ENCODE measurements at regions not wholly inside any gene's neighbourhood (a gene's known extent, or its start where the extent isn't known, plus 50 kb on each side); places are given as distances from the start of the nearest gene placed in this dataset.

DNA sequence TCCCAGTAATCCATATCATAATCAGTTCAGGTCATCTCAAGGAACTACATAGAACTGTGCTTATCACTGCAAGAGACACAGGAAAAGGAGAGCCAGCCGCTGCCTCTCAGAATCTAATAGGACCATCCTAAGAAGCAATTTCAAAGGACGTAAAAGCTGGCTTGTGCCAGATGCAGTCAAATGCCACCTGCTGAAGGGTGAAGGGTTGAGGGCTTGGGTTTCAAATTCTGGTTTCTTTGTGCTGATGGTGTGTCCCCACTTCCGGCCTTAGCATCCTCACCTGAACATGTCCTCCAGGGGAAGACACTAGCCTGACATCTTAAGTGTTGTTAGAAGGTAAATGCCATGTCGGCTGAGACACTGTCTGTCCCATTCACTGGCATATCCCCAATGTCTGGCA lies 477.1 kb upstream of the TSHZ3 start:
- TF ChIP-seq CTCF (conservative IDR thresholded peaks at IDR 0.05; ENCODE audit: low read depth, low read length): no peak
- no peak for DNase-seq (ENCODE audit: low read depth)
- no peak overlapping the region for H3K4me3 ChIP-seq (ENCODE audit: low read length)

DNA sequence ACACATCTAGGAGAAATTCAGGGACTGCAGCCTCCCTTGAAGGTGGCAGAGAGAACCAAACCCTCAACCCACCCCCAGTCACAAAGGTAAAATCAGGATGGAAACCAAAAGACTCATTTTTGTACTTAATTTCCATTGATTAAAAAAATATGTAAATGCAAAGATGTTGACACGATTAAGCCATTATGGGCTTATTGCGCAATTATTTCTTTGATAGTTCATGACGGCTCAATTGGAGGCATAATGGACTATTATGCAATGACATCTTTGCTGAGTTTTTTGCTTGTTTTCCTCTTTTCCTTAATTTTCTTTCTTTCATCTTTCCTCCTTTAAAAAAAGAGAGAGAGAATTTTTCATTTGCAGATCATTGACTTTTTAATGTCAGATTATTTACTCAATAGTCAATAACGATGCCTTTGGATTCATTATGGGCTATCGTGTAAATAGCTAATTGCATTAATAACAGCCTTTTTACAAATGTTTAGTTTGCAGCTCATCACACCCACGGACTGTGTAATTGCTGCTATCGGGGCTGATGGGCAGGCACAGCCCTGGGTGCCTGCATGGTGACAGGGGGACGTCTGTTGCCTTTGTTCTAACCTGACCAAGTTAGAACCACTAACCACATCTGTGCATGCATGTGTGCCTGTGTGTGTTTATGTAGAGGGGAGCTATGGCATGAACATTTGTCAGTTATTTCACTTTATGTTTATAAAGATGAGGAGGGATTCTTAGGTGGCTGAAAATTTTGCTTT lies 482.4 kb upstream of the TSHZ3 start:
- TF ChIP-seq CTCF (conservative IDR thresholded peaks at IDR 0.05; ENCODE audit: low read depth, low read length): no peak
- no peak for DNase-seq (ENCODE audit: low read depth)
- H3K4me3 ChIP-seq (ENCODE audit: low read length): no peak overlapping the region

GRCh38 chr19:31832176-31832548 lies 482.9 kb upstream of the TSHZ3 start:
- no peak for DNase-seq (ENCODE audit: low read depth)
- H3K4me3 ChIP-seq (ENCODE audit: low read length): no peak overlapping the region
- no peak for TF ChIP-seq CTCF (conservative IDR thresholded peaks at IDR 0.05; ENCODE audit: low read depth, low read length)

- TF ChIP-seq CTCF (conservative IDR thresholded peaks at IDR 0.05; ENCODE audit: low read depth, low read length): no peak
- no peak for DNase-seq (ENCODE audit: low read depth)
- no peak overlapping the region for H3K4me3 ChIP-seq (ENCODE audit: low read length)
Measured at GRCh38 chr19:31834070-31834469, 484.8 kb upstream of the TSHZ3 start.

GRCh38 chr19:31838163-31838815 lies 489.1 kb upstream of the TSHZ3 start:
- no peak for DNase-seq (ENCODE audit: low read depth)
- H3K4me3 ChIP-seq (ENCODE audit: low read length): no peak overlapping the region
- TF ChIP-seq CTCF (conservative IDR thresholded peaks at IDR 0.05; ENCODE audit: low read depth, low read length): no peak

GRCh38 chr19:31840371-31840770 lies 491.1 kb upstream of the TSHZ3 start:
- TF ChIP-seq CTCF (conservative IDR thresholded peaks at IDR 0.05; ENCODE audit: low read depth, low read length): no peak
- no peak for DNase-seq (ENCODE audit: low read depth)
- no peak overlapping the region for H3K4me3 ChIP-seq (ENCODE audit: low read length)

GRCh38 chr19:31841755-31842154 lies 492.5 kb upstream of the TSHZ3 start:
- TF ChIP-seq CTCF (conservative IDR thresholded peaks at IDR 0.05; ENCODE audit: low read depth, low read length): no peak
- no peak overlapping the region for H3K4me3 ChIP-seq (ENCODE audit: low read length)
- DNase-seq (ENCODE audit: low read depth): no peak
